ENCODE measurements at regions not wholly inside any gene's neighbourhood (a gene's known extent, or its start where the extent isn't known, plus 50 kb on each side); places are given as distances from the start of the nearest gene placed in this dataset.

DNA sequence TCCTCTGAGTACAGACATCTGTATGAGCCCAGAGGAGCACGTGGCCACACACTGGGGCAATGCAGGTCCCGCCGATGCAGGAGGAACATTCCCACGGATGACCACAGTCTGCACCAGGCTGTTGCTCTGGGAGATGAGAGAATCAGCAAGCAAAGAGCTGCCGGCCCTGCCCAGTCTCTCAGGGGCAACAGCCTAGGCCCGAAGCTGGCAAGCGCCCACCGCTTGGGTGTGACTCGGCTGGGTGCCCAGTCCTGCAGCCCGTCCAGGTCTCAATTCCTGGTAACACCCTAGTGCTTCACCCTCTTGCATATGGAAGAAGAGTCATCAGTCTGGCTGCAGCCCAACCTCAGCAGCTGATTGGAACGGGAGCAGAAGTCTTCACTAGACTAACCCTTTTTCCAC, 153.7 kb upstream of the HES1 start:
- Histone ChIP-seq H2BK15ac (ENCODE audit: low read length) (no peak overlapping the region), H4K5ac (ENCODE audit: insufficient read length, low read depth, low read length) (no peak overlapping the region), H2BK5ac (ENCODE audit: low read depth, low read length) (no peak overlapping the region), H4K91ac (replicated peaks; ENCODE audit: insufficient read length, low read length) (no peak overlapping the region), H4K8ac (ENCODE audit: extremely low read depth, insufficient read depth, low read length) (no peak overlapping the region), H3K18ac (ENCODE audit: extremely low read depth, low read length) (no peak overlapping the region), H3K56ac (replicated peaks; ENCODE audit: insufficient read length, low read depth, low read length) (no peak overlapping the region), H3K14ac (ENCODE audit: insufficient read length) (no peak overlapping the region), H3K79me2 (ENCODE audit: control insufficient read depth in 1 of 2, insufficient read depth in 2 of 2, low read length in 2 of 2) (no peaks in the 10 kb centered on the region), H4K20me1 (replicated peaks in 1 of 2; ENCODE audit: control insufficient read depth in 1 of 2, insufficient read depth in 2 of 2, low read length in 2 of 2) (no peaks in the 10 kb centered on the region), H2BK120ac (replicated peaks; ENCODE audit: low read depth, low read length) (no peak overlapping the region), H2AK5ac (ENCODE audit: low read depth, low read length) (no peak overlapping the region), H3K27ac (ENCODE audit: low read depth, low read length) (no peak overlapping the region), H2AFZ (ENCODE audit: low read length) (no peak overlapping the region), H3K4ac (replicated peaks; ENCODE audit: insufficient read length, low read depth, low read length) (no peak overlapping the region), H3K4me1 (replicated peaks in 1 of 4; ENCODE audit: control insufficient read depth in 3 of 4, insufficient read depth in 4 of 4, low read length in 3 of 4) (no peaks in the 10 kb centered on the region; a peak in 2 of 7 replicates), H3K79me1 (ENCODE audit: low read depth, low read length) (no peaks in the 10 kb centered on the region), H3K23me2 (ENCODE audit: low read depth, low read length) (no peaks in the 10 kb centered on the region), H3K36me3 (ENCODE audit: control insufficient read depth in 2 of 4, insufficient read depth in 4 of 4, low read length in 3 of 4) (no peaks in the 10 kb centered on the region), H3K9ac (replicated peaks in 1 of 4; ENCODE audit: extremely low read depth in 1 of 4, low read depth in 3 of 4, low read length in 3 of 4) (no peak overlapping the region), H3K23ac (ENCODE audit: insufficient read length) (no peak overlapping the region), H2BK20ac (ENCODE audit: low read length) (no peak overlapping the region), H2BK12ac (ENCODE audit: low read depth, low read length) (no peak overlapping the region), H3K27me3 (replicated peaks in 1 of 4; ENCODE audit: control insufficient read depth in 3 of 4, extremely low read depth in 1 of 4, insufficient read depth in 3 of 4, low read length in 3 of 4) (peaks cover 0 to 5% (median 0%) of the 10 kb centered on the region in 4 experiments; a peak in 3 of 7 replicates), H3K9me3 (ENCODE audit: insufficient read depth in 2 of 2, low read depth in 1 of 2, low read length in 1 of 2) (no peaks in the 10 kb centered on the region), H3K4me2 (ENCODE audit: insufficient read depth in 1 of 2, low read depth in 2 of 2, low read length in 2 of 2) (no peak overlapping the region), H3K4me3 (ENCODE audit: extremely low read depth in 1 of 4, insufficient read depth in 2 of 4, low read depth in 3 of 4, low read length in 4 of 4) (no peak overlapping the region)
- ChIA-PET POLR2A (ENCODE audit: partially characterized antibody) (no interaction called here), CTCF (ENCODE audit: partially characterized antibody) (interaction anchor here (0.8 to 1.6 kb wide), 5 partner anchors 10 to 333 kb away, joined by 3 to 4 read pairs (median 3); no protein-coding TSS in a partner anchor)
- TF ChIP-seq EZH2 (IDR thresholded peaks at IDR 0.05; ENCODE audit: low read depth, low read length, severe bottlenecking) (no peak), GABPA (IDR thresholded peaks at IDR 0.05; ENCODE audit: borderline replicate concordance, insufficient read depth, low read length) (no peak), MAFK (IDR thresholded peaks at IDR 0.05; ENCODE audit: low read depth, low read length) (no peak), CEBPB (IDR thresholded peaks at IDR 0.05; ENCODE audit: low read depth, low read length) (no peak), ZNF274 (IDR thresholded peaks at IDR 0.05; ENCODE audit: borderline replicate concordance, extremely low read depth, low read length) (no peak), CHD1 (IDR thresholded peaks at IDR 0.05; ENCODE audit: low read depth, low read length) (no peak), TEAD4 (IDR thresholded peaks at IDR 0.05; ENCODE audit: low read depth, low read length) (no peak), HDAC2 (IDR thresholded peaks at IDR 0.05; ENCODE audit: borderline replicate concordance in 1 of 2, low read depth in 2 of 2, low read length in 2 of 2) (no peak), RBBP5 (IDR thresholded peaks at IDR 0.05; ENCODE audit: borderline replicate concordance, low read depth, low read length) (no peak), CTBP2 (IDR thresholded peaks at IDR 0.05; ENCODE audit: borderline replicate concordance, insufficient read depth, insufficient read length, low read length) (no peak), NRF1 (IDR thresholded peaks at IDR 0.05; ENCODE audit: low read depth, low read length) (no peak), CHD2 (IDR thresholded peaks at IDR 0.05; ENCODE audit: low read length) (no peak), CREB1 (IDR thresholded peaks at IDR 0.05) (no peak)
- TF ChIP-seq, protein P1, sequence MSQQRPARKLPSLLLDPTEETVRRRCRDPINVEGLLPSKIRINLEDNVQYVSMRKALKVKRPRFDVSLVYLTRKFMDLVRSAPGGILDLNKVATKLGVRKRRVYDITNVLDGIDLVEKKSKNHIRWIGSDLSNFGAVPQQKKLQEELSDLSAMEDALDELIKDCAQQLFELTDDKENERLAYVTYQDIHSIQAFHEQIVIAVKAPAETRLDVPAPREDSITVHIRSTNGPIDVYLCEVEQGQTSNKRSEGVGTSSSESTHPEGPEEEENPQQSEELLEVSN (IDR thresholded peaks at IDR 0.05), result no peak
- FAIRE-seq, result no peak
- 92% methylated on average over 11 of the region's 11 CpGs; no CpG with 5 or more reads in 1 of the 2 experiments for WGBS, 2 experiments (ENCODE audit: extremely low coverage in 1 of 2, insufficient coverage in 1 of 2, insufficient read length in 1 of 2, insufficient replicate concordance in 2 of 2, low coverage in 1 of 2, low lambda C conversion rate in 2 of 2, missing lambda C conversion rate in 1 of 2)
- DNase-seq (ENCODE audit: low read depth in 1 of 2, low spot score in 2 of 2), result no peak

Data from H1 (cell line).